Neural cell (in vitro differentiated cells): ENCODE measurements at regions not wholly inside any gene's neighbourhood (a gene's known extent, or its start where the extent isn't known, plus 50 kb on each side); places are given as distances from the start of the nearest gene placed in this dataset.

Experiments used
- CTCF ChIP-seq: fragments of 450-650 bp; IDR thresholded peaks from 2 replicates; pipeline ENCODE4 v1.5.1; 2014; ENCODE audit warnings: antibody characterized with exemption, mild to moderate bottlenecking, moderate library complexity; ENCODE audit not compliant: poor library complexity, severe bottlenecking
- EP300 ChIP-seq: fragments of 450-650 bp; conservative IDR thresholded peaks from 2 replicates; pipeline ENCODE4 v1.6.1; 2014; ENCODE audit warnings: antibody characterized with exemption, mild to moderate bottlenecking, moderate library complexity; ENCODE audit not compliant: poor library complexity, severe bottlenecking
- EZH2 ChIP-seq: fragments of 200-600, 300-800 bp; shearing (Covaris generic), sonication (generic); IDR thresholded peaks from 2 replicates; pipeline ENCODE4 v1.6.1; 2014; ENCODE audit warnings: antibody characterized with exemption, low read length, borderline replicate concordance, mild to moderate bottlenecking; ENCODE audit not compliant: insufficient read depth, poor library complexity, severe bottlenecking
- POLR2AphosphoS5 ChIP-seq: IDR thresholded peaks from 2 replicates; pipeline ENCODE4 v1.6.1; 2012
- RAD21 ChIP-seq: fragments of 450-650 bp; conservative IDR thresholded peaks from 2 replicates; pipeline ENCODE4 v1.6.1; 2014; ENCODE audit warnings: antibody characterized with exemption, mild to moderate bottlenecking, moderate library complexity
- SMC3 ChIP-seq: fragments of 450-650 bp; conservative IDR thresholded peaks from 2 replicates; pipeline ENCODE4 v1.6.1; 2014; ENCODE audit warnings: antibody characterized with exemption, mild to moderate bottlenecking, moderate library complexity; ENCODE audit not compliant: poor library complexity
- TAF1 ChIP-seq: IDR thresholded peaks from 2 replicates; pipeline ENCODE4 v1.6.1; 2012; ENCODE audit warnings: low read depth
- TF ChIP-seq, protein P1 (sequence below): IDR thresholded peaks from 2 replicates; pipeline ENCODE4 v1.6.1; 2012; ENCODE audit warnings: borderline replicate concordance

GRCh38 chr2:188047735-188048134, 243.9 kb upstream of the GULP1 start:
- no peak for TF ChIP-seq EZH2
- TF ChIP-seq EP300 = no peak
- no peak for TF ChIP-seq CTCF
- TF ChIP-seq, protein P1, sequence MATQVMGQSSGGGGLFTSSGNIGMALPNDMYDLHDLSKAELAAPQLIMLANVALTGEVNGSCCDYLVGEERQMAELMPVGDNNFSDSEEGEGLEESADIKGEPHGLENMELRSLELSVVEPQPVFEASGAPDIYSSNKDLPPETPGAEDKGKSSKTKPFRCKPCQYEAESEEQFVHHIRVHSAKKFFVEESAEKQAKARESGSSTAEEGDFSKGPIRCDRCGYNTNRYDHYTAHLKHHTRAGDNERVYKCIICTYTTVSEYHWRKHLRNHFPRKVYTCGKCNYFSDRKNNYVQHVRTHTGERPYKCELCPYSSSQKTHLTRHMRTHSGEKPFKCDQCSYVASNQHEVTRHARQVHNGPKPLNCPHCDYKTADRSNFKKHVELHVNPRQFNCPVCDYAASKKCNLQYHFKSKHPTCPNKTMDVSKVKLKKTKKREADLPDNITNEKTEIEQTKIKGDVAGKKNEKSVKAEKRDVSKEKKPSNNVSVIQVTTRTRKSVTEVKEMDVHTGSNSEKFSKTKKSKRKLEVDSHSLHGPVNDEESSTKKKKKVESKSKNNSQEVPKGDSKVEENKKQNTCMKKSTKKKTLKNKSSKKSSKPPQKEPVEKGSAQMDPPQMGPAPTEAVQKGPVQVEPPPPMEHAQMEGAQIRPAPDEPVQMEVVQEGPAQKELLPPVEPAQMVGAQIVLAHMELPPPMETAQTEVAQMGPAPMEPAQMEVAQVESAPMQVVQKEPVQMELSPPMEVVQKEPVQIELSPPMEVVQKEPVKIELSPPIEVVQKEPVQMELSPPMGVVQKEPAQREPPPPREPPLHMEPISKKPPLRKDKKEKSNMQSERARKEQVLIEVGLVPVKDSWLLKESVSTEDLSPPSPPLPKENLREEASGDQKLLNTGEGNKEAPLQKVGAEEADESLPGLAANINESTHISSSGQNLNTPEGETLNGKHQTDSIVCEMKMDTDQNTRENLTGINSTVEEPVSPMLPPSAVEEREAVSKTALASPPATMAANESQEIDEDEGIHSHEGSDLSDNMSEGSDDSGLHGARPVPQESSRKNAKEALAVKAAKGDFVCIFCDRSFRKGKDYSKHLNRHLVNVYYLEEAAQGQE = no peak
- TF ChIP-seq POLR2AphosphoS5 = no peak
- TF ChIP-seq TAF1 = no peak
- TF ChIP-seq SMC3 = no peak
- no peak for TF ChIP-seq RAD21
